Globus pallidus (tissue), 1 donor: ENCODE measurements at regions not wholly inside any gene's neighbourhood (a gene's known extent, or its start where the extent isn't known, plus 50 kb on each side); places are given as distances from the start of the nearest gene placed in this dataset.
"Not testable (repeated sequence)": the region's sequence is repeated elsewhere in the genome, so short reads cannot be mapped to it uniquely, and the experiment has no call there.

ENCODE experiments used
- DNase-seq: peaks from one replicate; pipeline ENCODE4 v3.0.0-alpha.2; 2015; ENCODE audit warnings: low spot score

GRCh38 chr7:138169441-138169851 lies 93.2 kb downstream of the AKR1D1 start:
- DNase-seq, result no peak

- no peak for DNase-seq
These were observed 94.0 kb downstream of the AKR1D1 start for GRCh38 chr7:138170298-138170697.

- DNase-seq, result no peak
These were observed 94.9 kb downstream of the AKR1D1 start for GRCh38 chr7:138170959-138171703.

- no peak for DNase-seq
These were observed 97.3 kb downstream of the AKR1D1 start for GRCh38 chr7:138173548-138173947.

- DNase-seq, result no peak
These were observed 99.8 kb downstream of the AKR1D1 start for GRCh38 chr7:138176060-138176459.

- no peak for DNase-seq
These were observed 107.9 kb downstream of the AKR1D1 start for GRCh38 chr7:138184191-138184590.

- DNase-seq, result no peak
These were observed 109.1 kb downstream of the AKR1D1 start for GRCh38 chr7:138185132-138185908.

- DNase-seq, result no peak
These were observed 110.7 kb downstream of the AKR1D1 start for GRCh38 chr7:138186951-138187351.

GRCh38 chr7:138188290-138188858 lies 112.1 kb downstream of the AKR1D1 start:
- no peak for DNase-seq

- DNase-seq, result no peak
These were observed 118.3 kb downstream of the AKR1D1 start for GRCh38 chr7:138194567-138194966.

GRCh38 chr7:138195151-138195571 lies 118.9 kb downstream of the AKR1D1 start:
- DNase-seq, result no peak

GRCh38 chr7:138196503-138196946 lies 120.3 kb downstream of the AKR1D1 start:
- not testable (repeated sequence) for DNase-seq

- no peak for DNase-seq
These were observed 121.0 kb downstream of the AKR1D1 start for GRCh38 chr7:138196971-138197896.

- no peak for DNase-seq
These were observed 128.2 kb downstream of the AKR1D1 start for GRCh38 chr7:138204285-138204981.

- no peak for DNase-seq
These were observed 128.7 kb downstream of the AKR1D1 start for GRCh38 chr7:138204982-138205298.

GRCh38 chr7:138205614-138206150 lies 129.4 kb downstream of the AKR1D1 start:
- DNase-seq, result no peak

GRCh38 chr7:138207555-138207971 lies 131.3 kb downstream of the AKR1D1 start:
- DNase-seq, result no peak

- no peak for DNase-seq
These were observed 131.9 kb downstream of the AKR1D1 start for GRCh38 chr7:138208142-138208570.

GRCh38 chr7:138208864-138209263 lies 132.6 kb downstream of the AKR1D1 start:
- no peak for DNase-seq

- DNase-seq, result no peak
These were observed 136.1 kb downstream of the AKR1D1 start for GRCh38 chr7:138212314-138212713.

GRCh38 chr7:138214926-138215325 lies 138.7 kb downstream of the AKR1D1 start:
- DNase-seq, result no peak
